HEK293 (cell line): ENCODE measurements at regions not wholly inside any gene's neighbourhood (a gene's known extent, or its start where the extent isn't known, plus 50 kb on each side); places are given as distances from the start of the nearest gene placed in this dataset.

Experiments used
- CTCF ChIA-PET: fragments of 350-600 bp; formaldehyde crosslinking; extraction: SDS; loops from one replicate; lab custom pipeline; 2021; ENCODE audit warnings: antibody characterized with exemption; lab: Yijun Ruan, JAX
- POLR2A ChIA-PET: fragments of 300-600 bp; formaldehyde crosslinking; extraction: SDS; loops from one replicate; lab custom pipeline; 2020; ENCODE audit warnings: antibody characterized with exemption, inconsistent platforms; lab: Yijun Ruan, JAX
- H3K27ac ChIP-seq: fragments of 200-500 bp; sonication (Bioruptor generic); 2 replicates; pipeline ENCODE4 v1.5.1; 2014; ENCODE audit warnings: low read depth, low read length, control low read depth, inconsistent platforms; ENCODE audit errors: extremely low read depth
- H3K36me3 ChIP-seq, 2 experiments: fragments of 200-500 bp in 1 of 2; sonication (Bioruptor generic) in 1 of 2; 1 replicate in 1 of 2; 2 replicates in 1 of 2; pipeline ENCODE4 v1.5.1; 2014 to 2017; ENCODE audit warnings: inconsistent platforms in 2 of 2, low read length in 2 of 2; ENCODE audit not compliant: control insufficient read depth in 2 of 2, insufficient read depth in 1 of 2
- H3K4me1 ChIP-seq: fragments of 200-500 bp; sonication (Bioruptor generic); 2 replicates; pipeline ENCODE4 v1.5.1; 2014; ENCODE audit warnings: mild to moderate bottlenecking, low read length, inconsistent platforms; ENCODE audit not compliant: control insufficient read depth, insufficient read depth
- H3K4me3 ChIP-seq: 2 replicates; pipeline ENCODE4 v1.5.1; 2011; ENCODE audit warnings: low read depth, mild to moderate bottlenecking, control low read depth, low read length, moderate library complexity
- H3K9me3 ChIP-seq: fragments of 200-500 bp; sonication (Bioruptor generic); 2 replicates; pipeline ENCODE4 v1.5.1; 2014; ENCODE audit warnings: low read depth, low read length, inconsistent platforms; ENCODE audit not compliant: control insufficient read depth, insufficient read depth
- BCL6B ChIP-seq: fragments of 450-650 bp; formaldehyde crosslinking; IDR thresholded peaks from 2 replicates; pipeline ENCODE4 v1.5.1; 2017; ENCODE audit warnings: missing biosample characterization, missing genetic modification characterization
- HOXA7 ChIP-seq: sonication (generic); formaldehyde crosslinking; IDR thresholded peaks from 2 replicates; pipeline ENCODE4 v1.8.1; 2022; ENCODE audit warnings: missing genetic modification reagents, borderline replicate concordance
- KLF8 ChIP-seq: fragments of 450-650 bp; formaldehyde crosslinking; IDR thresholded peaks from 2 replicates; pipeline ENCODE4 v1.5.1; 2016; ENCODE audit warnings: missing biosample characterization, missing genetic modification characterization
- YY1 ChIP-seq: fragments of 450-650 bp; formaldehyde crosslinking; IDR thresholded peaks from 2 replicates; pipeline ENCODE4 v1.5.1; 2018; ENCODE audit warnings: missing biosample characterization, missing genetic modification characterization
- YY2 ChIP-seq: fragments of 450-650 bp; formaldehyde crosslinking; IDR thresholded peaks from 2 replicates; pipeline ENCODE4 v1.5.1; 2016; ENCODE audit warnings: missing biosample characterization, missing genetic modification characterization
- ZBTB44 ChIP-seq: fragments of 450-650 bp; IDR thresholded peaks from 2 replicates; pipeline ENCODE4 v1.5.1; 2018; ENCODE audit warnings: missing biosample characterization, mild to moderate bottlenecking, missing genetic modification characterization
- ZFHX2 ChIP-seq: fragments of 450-650 bp; formaldehyde crosslinking; conservative IDR thresholded peaks from 2 replicates; pipeline ENCODE4 v1.5.1; 2016; ENCODE audit warnings: missing biosample characterization, missing genetic modification characterization
- ZFP41 ChIP-seq: fragments of 450-650 bp; formaldehyde crosslinking; IDR thresholded peaks from 2 replicates; pipeline ENCODE4 v1.5.1; 2016; ENCODE audit warnings: missing biosample characterization, missing genetic modification characterization, borderline replicate concordance
- ZNF184 ChIP-seq: fragments of 450-650 bp; IDR thresholded peaks from 2 replicates; pipeline ENCODE4 v1.5.1; 2018; ENCODE audit warnings: missing biosample characterization, mild to moderate bottlenecking, missing genetic modification characterization
- ZNF248 ChIP-seq: fragments of 450-650 bp; formaldehyde crosslinking; IDR thresholded peaks from 2 replicates; pipeline ENCODE4 v1.5.1; 2017; ENCODE audit warnings: missing biosample characterization, missing genetic modification characterization
- ZNF416 ChIP-seq: fragments of 450-650 bp; formaldehyde crosslinking; IDR thresholded peaks from 2 replicates; pipeline ENCODE4 v1.5.1; 2016; ENCODE audit warnings: missing biosample characterization, missing genetic modification characterization
- ZNF449 ChIP-seq: fragments of 450-650 bp; formaldehyde crosslinking; IDR thresholded peaks from 2 replicates; pipeline ENCODE4 v1.5.1; 2017; ENCODE audit warnings: missing biosample characterization, mild to moderate bottlenecking, missing genetic modification characterization, moderate library complexity
- ZNF548 ChIP-seq: fragments of 450-650 bp; formaldehyde crosslinking; IDR thresholded peaks from 2 replicates; pipeline ENCODE4 v1.5.1; 2016; ENCODE audit warnings: missing biosample characterization, missing genetic modification characterization
- ZNF623 ChIP-seq: fragments of 450-650 bp; formaldehyde crosslinking; IDR thresholded peaks from 2 replicates; pipeline ENCODE4 v1.5.1; 2016; ENCODE audit warnings: missing biosample characterization, missing genetic modification characterization
- ZNF658 ChIP-seq: fragments of 450-650 bp; formaldehyde crosslinking; IDR thresholded peaks from 2 replicates; pipeline ENCODE4; 2016; ENCODE audit warnings: missing biosample characterization, missing genetic modification characterization
- ZNF660 ChIP-seq: fragments of 450-650 bp; IDR thresholded peaks from 2 replicates; pipeline ENCODE4 v1.5.1; 2018; ENCODE audit warnings: missing biosample characterization, mild to moderate bottlenecking, missing genetic modification characterization
- ZNF664 ChIP-seq: fragments of 450-650 bp; formaldehyde crosslinking; IDR thresholded peaks from 2 replicates; pipeline ENCODE4 v1.5.1; 2016; ENCODE audit warnings: missing biosample characterization, missing genetic modification characterization
- ZNF777 ChIP-seq: fragments of 450-650 bp; formaldehyde crosslinking; IDR thresholded peaks from 2 replicates; pipeline ENCODE4 v1.5.1; 2017; ENCODE audit warnings: missing biosample characterization, missing genetic modification characterization, borderline replicate concordance
- ZNF785 ChIP-seq: fragments of 450-650 bp; formaldehyde crosslinking; IDR thresholded peaks from 2 replicates; pipeline ENCODE4 v1.5.1; 2016; ENCODE audit warnings: missing biosample characterization, missing genetic modification characterization
- ZNF830 ChIP-seq: fragments of 450-650 bp; IDR thresholded peaks from 2 replicates; pipeline ENCODE4 v1.5.0; 2018; ENCODE audit warnings: missing biosample characterization, missing genetic modification characterization, low read depth, mild to moderate bottlenecking, moderate library complexity
- ZNF837 ChIP-seq: fragments of 450-650 bp; formaldehyde crosslinking; IDR thresholded peaks from 2 replicates; pipeline ENCODE4 v1.5.1; 2016; ENCODE audit warnings: missing biosample characterization, missing genetic modification characterization
- TF ChIP-seq, protein P1 (sequence below): fragments of 450-650 bp; formaldehyde crosslinking; IDR thresholded peaks from 2 replicates; pipeline ENCODE4 v1.5.1; 2017; ENCODE audit warnings: missing biosample characterization, missing genetic modification characterization
- TF ChIP-seq, protein P2 (sequence below): fragments of 450-650 bp; formaldehyde crosslinking; conservative IDR thresholded peaks from 2 replicates; pipeline ENCODE4 v1.5.1; 2016; ENCODE audit warnings: low read depth, missing biosample characterization, missing genetic modification characterization
- TF ChIP-seq, protein P3 (sequence below): fragments of 450-650 bp; formaldehyde crosslinking; IDR thresholded peaks from 2 replicates; pipeline ENCODE4 v1.5.1; 2016; ENCODE audit warnings: missing biosample characterization, missing genetic modification characterization

- TF ChIP-seq, protein P1, sequence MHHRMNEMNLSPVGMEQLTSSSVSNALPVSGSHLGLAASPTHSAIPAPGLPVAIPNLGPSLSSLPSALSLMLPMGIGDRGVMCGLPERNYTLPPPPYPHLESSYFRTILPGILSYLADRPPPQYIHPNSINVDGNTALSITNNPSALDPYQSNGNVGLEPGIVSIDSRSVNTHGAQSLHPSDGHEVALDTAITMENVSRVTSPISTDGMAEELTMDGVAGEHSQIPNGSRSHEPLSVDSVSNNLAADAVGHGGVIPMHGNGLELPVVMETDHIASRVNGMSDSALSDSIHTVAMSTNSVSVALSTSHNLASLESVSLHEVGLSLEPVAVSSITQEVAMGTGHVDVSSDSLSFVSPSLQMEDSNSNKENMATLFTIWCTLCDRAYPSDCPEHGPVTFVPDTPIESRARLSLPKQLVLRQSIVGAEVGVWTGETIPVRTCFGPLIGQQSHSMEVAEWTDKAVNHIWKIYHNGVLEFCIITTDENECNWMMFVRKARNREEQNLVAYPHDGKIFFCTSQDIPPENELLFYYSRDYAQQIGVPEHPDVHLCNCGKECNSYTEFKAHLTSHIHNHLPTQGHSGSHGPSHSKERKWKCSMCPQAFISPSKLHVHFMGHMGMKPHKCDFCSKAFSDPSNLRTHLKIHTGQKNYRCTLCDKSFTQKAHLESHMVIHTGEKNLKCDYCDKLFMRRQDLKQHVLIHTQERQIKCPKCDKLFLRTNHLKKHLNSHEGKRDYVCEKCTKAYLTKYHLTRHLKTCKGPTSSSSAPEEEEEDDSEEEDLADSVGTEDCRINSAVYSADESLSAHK, result no peak
- no peak for TF ChIP-seq ZNF248 (tag by site-specific recombination)
- TF ChIP-seq ZNF548, result no peak
- no peak for TF ChIP-seq ZNF416 (tag by site-specific recombination)
- no peak for TF ChIP-seq ZNF837
- TF ChIP-seq ZFP41, result no peak
- TF ChIP-seq ZNF449, result no peak
- TF ChIP-seq, protein P2, sequence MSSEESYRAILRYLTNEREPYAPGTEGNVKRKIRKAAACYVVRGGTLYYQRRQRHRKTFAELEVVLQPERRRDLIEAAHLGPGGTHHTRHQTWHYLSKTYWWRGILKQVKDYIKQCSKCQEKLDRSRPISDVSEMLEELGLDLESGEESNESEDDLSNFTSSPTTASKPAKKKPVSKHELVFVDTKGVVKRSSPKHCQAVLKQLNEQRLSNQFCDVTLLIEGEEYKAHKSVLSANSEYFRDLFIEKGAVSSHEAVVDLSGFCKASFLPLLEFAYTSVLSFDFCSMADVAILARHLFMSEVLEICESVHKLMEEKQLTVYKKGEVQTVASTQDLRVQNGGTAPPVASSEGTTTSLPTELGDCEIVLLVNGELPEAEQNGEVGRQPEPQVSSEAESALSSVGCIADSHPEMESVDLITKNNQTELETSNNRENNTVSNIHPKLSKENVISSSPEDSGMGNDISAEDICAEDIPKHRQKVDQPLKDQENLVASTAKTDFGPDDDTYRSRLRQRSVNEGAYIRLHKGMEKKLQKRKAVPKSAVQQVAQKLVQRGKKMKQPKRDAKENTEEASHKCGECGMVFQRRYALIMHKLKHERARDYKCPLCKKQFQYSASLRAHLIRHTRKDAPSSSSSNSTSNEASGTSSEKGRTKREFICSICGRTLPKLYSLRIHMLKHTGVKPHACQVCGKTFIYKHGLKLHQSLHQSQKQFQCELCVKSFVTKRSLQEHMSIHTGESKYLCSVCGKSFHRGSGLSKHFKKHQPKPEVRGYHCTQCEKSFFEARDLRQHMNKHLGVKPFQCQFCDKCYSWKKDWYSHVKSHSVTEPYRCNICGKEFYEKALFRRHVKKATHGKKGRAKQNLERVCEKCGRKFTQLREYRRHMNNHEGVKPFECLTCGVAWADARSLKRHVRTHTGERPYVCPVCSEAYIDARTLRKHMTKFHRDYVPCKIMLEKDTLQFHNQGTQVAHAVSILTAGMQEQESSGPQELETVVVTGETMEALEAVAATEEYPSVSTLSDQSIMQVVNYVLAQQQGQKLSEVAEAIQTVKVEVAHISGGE, result no peak
- no peak for TF ChIP-seq ZBTB44 (tag by site-specific recombination)
These were observed 220.5 kb downstream of the TM9SF2 start (continued) for GRCh38 chr13:99721606-99722337.

DNA sequence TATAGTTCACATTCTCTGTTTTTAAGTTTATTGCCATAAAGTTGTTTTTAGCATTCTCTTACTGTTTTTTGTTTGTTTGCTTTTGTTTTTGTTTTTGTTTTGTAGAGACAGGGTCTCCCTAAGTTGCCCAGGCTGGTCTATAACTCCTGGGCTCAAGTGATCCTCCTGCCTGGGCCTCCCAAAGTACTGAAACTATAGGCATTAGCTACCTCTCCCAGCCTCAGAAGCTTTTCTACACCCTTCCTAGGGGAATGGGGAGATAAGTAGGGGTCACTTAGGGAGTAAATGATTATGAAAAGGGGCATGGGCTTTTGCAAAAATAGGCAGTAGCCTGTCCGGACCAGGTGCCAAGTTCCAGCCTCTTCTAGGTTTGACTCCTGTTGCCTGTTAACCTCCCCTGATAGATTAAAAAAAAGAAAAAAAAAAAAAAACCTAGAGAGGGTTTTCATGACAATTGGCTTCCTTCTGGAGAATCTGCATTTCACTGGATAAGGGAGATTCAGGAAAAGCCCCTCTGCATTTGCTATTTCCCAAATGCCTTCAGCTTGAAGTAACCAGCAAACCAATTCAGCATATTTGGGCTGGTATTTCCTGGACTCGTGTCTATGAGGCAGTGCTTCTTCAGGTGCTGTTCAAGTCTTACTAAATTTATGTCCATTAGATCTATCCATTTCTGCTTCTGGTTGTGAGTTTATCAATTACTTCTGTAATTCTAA, 216.8 kb downstream of the TM9SF2 start:
- CTCF ChIA-PET, result interaction anchor here (0.6 to 0.7 kb wide), 2 partner anchors 43 to 78 kb away, joined by 3 to 4 read pairs; no protein-coding TSS in a partner anchor
- Histone ChIP-seq H3K4me1 (no peaks in the 10 kb centered on the region), H3K9me3 (no peaks in the 10 kb centered on the region), H3K27ac (no peak overlapping the region), H3K36me3 (no peaks in the 10 kb centered on the region), H3K4me3 (no peak overlapping the region)
- POLR2A ChIA-PET, result no interaction called here
- TF ChIP-seq HOXA7 (CRISPR knock-in tag) (no peak), ZNF777 (tag by site-specific recombination) (no peak), ZNF184 (tag by site-specific recombination) (no peak), ZNF658 (tag by site-specific recombination) (no peak), ZNF785 (tag by site-specific recombination) (no peak), ZNF660 (tag by site-specific recombination) (no peak), YY2 (tag by site-specific recombination) (no peak), ZNF664 (tag by site-specific recombination) (no peak), ZNF623 (tag by site-specific recombination) (no peak), BCL6B (tag by site-specific recombination) (no peak), YY1 (tag by site-specific recombination) (no peak), KLF8 (tag by site-specific recombination) (no peak), ZFHX2 (no peak), ZNF830 (tag by site-specific recombination) (no peak)
- TF ChIP-seq, protein P3, sequence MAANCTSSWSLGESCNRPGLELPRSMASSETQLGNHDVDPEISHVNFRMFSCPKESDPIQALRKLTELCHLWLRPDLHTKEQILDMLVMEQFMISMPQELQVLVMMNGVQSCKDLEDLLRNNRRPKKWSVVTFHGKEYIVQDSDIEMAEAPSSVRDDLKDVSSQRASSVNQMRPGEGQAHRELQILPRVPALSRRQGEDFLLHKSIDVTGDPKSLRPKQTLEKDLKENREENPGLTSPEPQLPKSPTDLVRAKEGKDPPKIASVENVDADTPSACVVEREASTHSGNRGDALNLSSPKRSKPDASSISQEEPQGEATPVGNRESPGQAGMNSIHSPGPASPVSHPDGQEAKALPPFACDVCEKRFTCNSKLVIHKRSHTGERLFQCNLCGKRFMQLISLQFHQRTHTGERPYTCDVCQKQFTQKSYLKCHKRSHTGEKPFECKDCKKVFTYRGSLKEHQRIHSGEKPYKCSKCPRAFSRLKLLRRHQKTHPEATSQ, result no peak
